Thyroid gland (tissue), 4 donors: ENCODE measurements at regions not wholly inside any gene's neighbourhood (a gene's known extent, or its start where the extent isn't known, plus 50 kb on each side); places are given as distances from the start of the nearest gene placed in this dataset.

Experiments used
- DNase-seq, 2 donors: peaks; one replicate each; pipeline ENCODE4 v3.0.0-alpha.2; 2019
- H3K27ac ChIP-seq, 3 donors: fragments of 200-600 bp; sonication (generic); 1 replicate in 2 of 3; 2 replicates in 1 of 3; pipeline ENCODE4 v1.5.1; 2016 to 2019; ENCODE audit warnings: mild to moderate bottlenecking in 1 of 3, moderate library complexity in 1 of 3
- H3K27me3 ChIP-seq: fragments of 200-600 bp; sonication (generic); one replicate; pipeline ENCODE4 v1.5.1; 2019
- H3K36me3 ChIP-seq, 2 donors: fragments of 200-600 bp; sonication (generic); one replicate each; pipeline ENCODE4 v1.5.1; 2016 to 2019
- H3K4me1 ChIP-seq, 2 donors: fragments of 200-600 bp; sonication (generic); one replicate each; pipeline ENCODE4 v1.5.1; 2017 to 2019
- H3K4me3 ChIP-seq, 3 donors: fragments of 200-600 bp; sonication (generic); replicated peaks in 1 of 3; 1 replicate in 2 of 3; 2 replicates in 1 of 3; pipeline ENCODE4 v1.5.1; 2016; ENCODE audit warnings: mild to moderate bottlenecking in 1 of 3
- H3K9me3 ChIP-seq: fragments of 200-600 bp; sonication (generic); one replicate; pipeline ENCODE4 v1.5.1; 2017
- POLR2A ChIP-seq, 2 donors: fragments of 450-650 bp; IDR thresholded peaks; one replicate each; pipeline ENCODE4 v1.6.1; 2017; ENCODE audit warnings: antibody characterized with exemption in 2 of 2, mild to moderate bottlenecking in 2 of 2, moderate library complexity in 1 of 2
- WGBS, 2 donors: methylation state at CpG; one replicate each; pipeline ENCODE4 v1.1.5; 2017; 5-methylcytosine and 5-hydroxymethylcytosine counted together
- intact Hi-C: fragments of 100-400 bp; cut with DNase I; formaldehyde crosslinking; loops from one replicate; pipeline ENCODE4 v1.15.1; 2023
- TF ChIP-seq, protein P1 (sequence below), 6 experiments: fragments of 200-600 bp in 3 of 6; fragments of 450-650 bp in 3 of 6; sonication (generic) in 3 of 6; IDR thresholded peaks; one replicate each; pipeline ENCODE4 v1.5.1; 2016 to 2019; ENCODE audit warnings: antibody characterized with exemption in 6 of 6, mild to moderate bottlenecking in 2 of 6, inconsistent platforms in 1 of 6, moderate library complexity in 1 of 6

DNA sequence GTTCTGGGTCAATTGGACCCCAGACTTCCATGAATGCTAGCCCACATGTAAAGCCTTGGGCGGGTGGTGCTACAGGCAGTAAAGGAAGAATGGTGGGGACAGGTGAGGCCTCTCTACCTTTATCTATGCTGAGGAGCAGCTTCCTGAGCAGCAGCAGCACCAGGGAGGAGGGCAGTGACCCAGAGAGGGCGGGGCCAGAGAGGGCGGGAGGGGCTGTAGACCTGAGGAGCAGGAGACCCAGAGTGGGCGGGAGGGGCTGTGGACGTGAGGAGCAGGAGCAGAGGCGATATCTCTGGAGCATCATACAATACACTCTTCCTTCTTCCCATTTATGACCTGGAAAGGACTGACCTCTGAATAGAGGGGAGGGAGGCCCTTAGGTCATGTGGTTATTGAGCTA lies 165.9 kb downstream of the MTRR start:
- Histone ChIP-seq H3K27ac (no peak overlapping the region), H3K4me1 (no peaks in the 10 kb centered on the region), H3K27me3 (no peaks in the 10 kb centered on the region), H3K9me3 (no peaks in the 10 kb centered on the region), H3K4me3 (no peak overlapping the region), H3K36me3 (no peaks in the 10 kb centered on the region)
- TF ChIP-seq, protein P1, sequence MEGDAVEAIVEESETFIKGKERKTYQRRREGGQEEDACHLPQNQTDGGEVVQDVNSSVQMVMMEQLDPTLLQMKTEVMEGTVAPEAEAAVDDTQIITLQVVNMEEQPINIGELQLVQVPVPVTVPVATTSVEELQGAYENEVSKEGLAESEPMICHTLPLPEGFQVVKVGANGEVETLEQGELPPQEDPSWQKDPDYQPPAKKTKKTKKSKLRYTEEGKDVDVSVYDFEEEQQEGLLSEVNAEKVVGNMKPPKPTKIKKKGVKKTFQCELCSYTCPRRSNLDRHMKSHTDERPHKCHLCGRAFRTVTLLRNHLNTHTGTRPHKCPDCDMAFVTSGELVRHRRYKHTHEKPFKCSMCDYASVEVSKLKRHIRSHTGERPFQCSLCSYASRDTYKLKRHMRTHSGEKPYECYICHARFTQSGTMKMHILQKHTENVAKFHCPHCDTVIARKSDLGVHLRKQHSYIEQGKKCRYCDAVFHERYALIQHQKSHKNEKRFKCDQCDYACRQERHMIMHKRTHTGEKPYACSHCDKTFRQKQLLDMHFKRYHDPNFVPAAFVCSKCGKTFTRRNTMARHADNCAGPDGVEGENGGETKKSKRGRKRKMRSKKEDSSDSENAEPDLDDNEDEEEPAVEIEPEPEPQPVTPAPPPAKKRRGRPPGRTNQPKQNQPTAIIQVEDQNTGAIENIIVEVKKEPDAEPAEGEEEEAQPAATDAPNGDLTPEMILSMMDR (IDR thresholded peaks at IDR 0.05): no peak
- no peak for TF ChIP-seq POLR2A (IDR thresholded peaks at IDR 0.05)
- intact Hi-C loops: no loop called here
- no peak for DNase-seq
- 77 to 84% methylated on average over 6 of the region's 6 CpGs for WGBS, 2 donors

- H3K9me3 ChIP-seq: no peaks in the 10 kb centered on the region
- no peaks in the 10 kb centered on the region for H3K36me3 ChIP-seq
- no peak overlapping the region for H3K4me3 ChIP-seq
- intact Hi-C loops: no loop called here
- no peaks in the 10 kb centered on the region for H3K4me1 ChIP-seq
- no peak for DNase-seq
- no peak overlapping the region for H3K27ac ChIP-seq
- TF ChIP-seq, protein P1 (IDR thresholded peaks at IDR 0.05): no peak
- TF ChIP-seq POLR2A (IDR thresholded peaks at IDR 0.05): no peak
- H3K27me3 ChIP-seq: no peaks in the 10 kb centered on the region
- 81 to 89% methylated on average over 1 of the region's 1 CpG for WGBS, 2 donors
These were observed 180.0 kb downstream of the MTRR start for GRCh38 chr5:8048920-8049319.

DNA sequence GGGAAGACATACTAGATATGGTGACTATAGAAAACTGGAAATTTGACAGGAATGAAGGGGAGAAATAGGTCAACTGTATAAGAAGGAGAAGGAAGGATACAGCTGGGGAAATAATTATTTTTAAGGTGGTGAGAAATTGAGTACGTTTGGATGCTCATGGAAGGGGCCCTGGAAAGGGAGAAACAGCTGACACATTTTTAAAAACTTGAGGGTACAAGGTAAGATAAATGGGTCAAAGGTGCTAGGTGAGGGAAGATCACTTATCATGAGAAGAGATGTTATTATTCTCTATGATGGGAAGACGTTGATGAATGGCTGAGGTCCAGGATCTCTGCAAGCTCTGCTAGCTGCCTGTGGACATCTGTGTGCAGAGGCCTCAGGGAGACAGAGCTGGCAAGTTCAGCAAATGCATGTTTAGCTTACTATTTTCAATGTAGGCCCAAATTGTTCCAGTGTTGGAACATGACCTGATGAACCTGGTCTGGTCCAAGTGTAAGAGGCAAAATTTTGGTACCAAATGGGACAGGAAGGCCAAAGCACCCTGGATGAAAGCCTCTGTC lies 181.7 kb downstream of the MTRR start:
- Histone ChIP-seq H3K9me3 (no peaks in the 10 kb centered on the region), H3K4me3 (no peak overlapping the region), H3K27me3 (no peaks in the 10 kb centered on the region), H3K4me1 (no peaks in the 10 kb centered on the region), H3K27ac (no peak overlapping the region), H3K36me3 (no peaks in the 10 kb centered on the region)
- TF ChIP-seq, protein P1 (IDR thresholded peaks at IDR 0.05): no peak
- TF ChIP-seq POLR2A (IDR thresholded peaks at IDR 0.05): no peak
- DNase-seq: no peak
- 54 to 71% methylated on average over 2 of the region's 2 CpGs for WGBS, 2 donors
- intact Hi-C loops: no loop called here

- H3K4me1 ChIP-seq: peaks cover 0 to 7% of the 10 kb centered on the region in 2 donors
- H3K36me3 ChIP-seq: no peaks in the 10 kb centered on the region
- H3K4me3 ChIP-seq: no peak overlapping the region
- 92 to 95% methylated on average over 13 of the region's 13 CpGs for WGBS, 2 donors
- H3K27ac ChIP-seq: no peak overlapping the region
- H3K27me3 ChIP-seq: no peaks in the 10 kb centered on the region
- no peaks in the 10 kb centered on the region for H3K9me3 ChIP-seq
- no peak for DNase-seq
- TF ChIP-seq, protein P1 (IDR thresholded peaks at IDR 0.05): no peak
- no peak for TF ChIP-seq POLR2A (IDR thresholded peaks at IDR 0.05)
- intact Hi-C loops: no loop called here
These were observed 184.3 kb downstream of the MTRR start for GRCh38 chr5:8053270-8053669.

DNA sequence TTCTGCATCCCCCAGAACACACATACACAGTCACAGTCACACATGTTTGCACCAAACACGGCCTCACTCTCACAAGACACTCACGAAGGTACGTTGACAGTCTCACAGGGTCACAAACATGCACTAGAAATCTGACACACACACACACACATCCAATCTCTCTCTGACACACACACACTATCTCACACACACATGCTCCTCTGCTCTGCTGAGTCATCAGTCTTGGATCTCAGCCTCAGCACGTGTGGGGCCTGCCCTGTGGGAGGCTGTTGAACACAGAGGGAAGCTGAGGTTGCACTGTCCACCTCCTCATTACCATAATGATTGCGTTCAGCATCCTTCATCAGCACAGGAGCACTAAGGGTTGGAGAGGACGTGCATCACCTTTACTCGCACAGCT lies 188.8 kb downstream of the MTRR start:
- TF ChIP-seq POLR2A (IDR thresholded peaks at IDR 0.05): no peak
- TF ChIP-seq, protein P1 (IDR thresholded peaks at IDR 0.05): no peak
- H3K27me3 ChIP-seq: no peaks in the 10 kb centered on the region
- no peaks in the 10 kb centered on the region for H3K9me3 ChIP-seq
- WGBS, 2 donors: 40 to 57% methylated on average over 7 of the region's 7 CpGs
- intact Hi-C loops: no loop called here
- DNase-seq: peak; percentile 45 to 51
- H3K4me1 ChIP-seq: peaks cover 0 to 8% of the 10 kb centered on the region in 2 donors
- H3K4me3 ChIP-seq: no peak overlapping the region
- H3K36me3 ChIP-seq: no peaks in the 10 kb centered on the region
- H3K27ac ChIP-seq: no peak overlapping the region
